ENCODE measurements at regions not wholly inside any gene's neighbourhood (a gene's known extent, or its start where the extent isn't known, plus 50 kb on each side); places are given as distances from the start of the nearest gene placed in this dataset.

GRCh38 chr10:123429706-123430221, 236.4 kb upstream of the GPR26 start:
- no peaks in the 10 kb centered on the region for H3K9me3 ChIP-seq (ENCODE audit: control insufficient read depth, low read depth, low read length)

More at GRCh38 chr10:123429706-123430221, 236.4 kb upstream of the GPR26 start:
- Histone ChIP-seq H2BK120ac (ENCODE audit: low read depth, low read length, poor library complexity, severe bottlenecking) (no peak overlapping the region), H3K23me2 (ENCODE audit: insufficient read length, low read depth, low read length, poor library complexity, severe bottlenecking) (no peaks in the 10 kb centered on the region), H3K4ac (ENCODE audit: low read depth, low read length) (no peak overlapping the region), H3K27me3 (ENCODE audit: insufficient read depth, low read length) (no peaks in the 10 kb centered on the region), H3K27ac (ENCODE audit: insufficient read length, low read depth, low read length) (no peak overlapping the region), H4K91ac (ENCODE audit: insufficient read length, low read depth, low read length) (no peak overlapping the region), H4K20me1 (ENCODE audit: control insufficient read depth, insufficient read depth, insufficient read length) (no peaks in the 10 kb centered on the region), H2BK15ac (ENCODE audit: low read depth, low read length) (no peak overlapping the region), H2AK5ac (ENCODE audit: insufficient read length, low read length) (no peak overlapping the region), H3K18ac (ENCODE audit: insufficient read length, low read depth, low read length) (no peak overlapping the region), H3K56ac (ENCODE audit: insufficient read length, low read depth, low read length) (no peak overlapping the region), H3K79me2 (ENCODE audit: insufficient read depth, low read length) (no peaks in the 10 kb centered on the region), H2AFZ (ENCODE audit: low read length) (no peak overlapping the region), H2BK5ac (ENCODE audit: insufficient read length, low read length) (no peak overlapping the region), H2BK20ac (ENCODE audit: low read depth, low read length, poor library complexity, severe bottlenecking) (no peak overlapping the region), H3K23ac (ENCODE audit: insufficient read length, low read depth, low read length) (no peak overlapping the region), H4K5ac (ENCODE audit: insufficient read length, low read depth, low read length) (no peak overlapping the region), H3K79me1 (ENCODE audit: insufficient read depth, low read depth, low read length, poor library complexity, severe bottlenecking) (no peaks in the 10 kb centered on the region), H2BK12ac (ENCODE audit: insufficient read length, low read depth, low read length) (no peak overlapping the region), H3K14ac (ENCODE audit: insufficient read depth, low read length) (no peak overlapping the region), H3K4me2 (ENCODE audit: insufficient read depth, insufficient read length, low read length) (no peak overlapping the region), H3T11ph (ENCODE audit: low read length) (no peak overlapping the region), H4K8ac (replicated peaks; ENCODE audit: insufficient read length, low read depth, low read length) (no peak overlapping the region), H3K4me1 (ENCODE audit: insufficient read depth, low read length) (0 out of 2 replicates have a peak, but pooled peaks cover 2% of the 10 kb centered on the region), H3K9ac (ENCODE audit: extremely low read depth, insufficient read length, low read length) (no peak overlapping the region)
- no CpG with 5 or more reads among the region's 14 CpGs for WGBS (ENCODE audit: extremely low coverage, insufficient read length, low lambda C conversion rate)
- no peaks in the 10 kb centered on the region; the same call in 1 of the 2 replicates for H3K27me3 Mint-ChIP-seq (ENCODE audit: low read depth)
- no peaks in the 10 kb centered on the region for H3K9me3 Mint-ChIP-seq
- no peak for TF ChIP-seq CTCF (conservative IDR thresholded peaks at IDR 0.05)
- H3K27ac Mint-ChIP-seq = no peak overlapping the region; a peak in 1 of 7 replicates
- H3K36me3 Mint-ChIP-seq (ENCODE audit: insufficient read depth in 1 of 3, low read depth in 3 of 3) = peaks cover 0 to 2% (median 0%) of the 10 kb centered on the region in 3 experiments; a peak in 1 of 7 replicates
- no peak overlapping the region for H3K4me3 Mint-ChIP-seq
- peaks cover 28 to 46% of the 10 kb centered on the region in 2 experiments for H3K4me1 Mint-ChIP-seq
- DNase-seq = no peak

All from H9 (cell line).